A549 (cell line): ENCODE measurements at regions not wholly inside any gene's neighbourhood (a gene's known extent, or its start where the extent isn't known, plus 50 kb on each side); places are given as distances from the start of the nearest gene placed in this dataset.

Experiments
- ATAC-seq, 2 experiments: fragments of 200-7000 bp in 1 of 2; fragments of >200 bp in 1 of 2; cut with Nextera tagmentation in 1 of 2; cut with Tn5 transposase in 1 of 2; 3 replicates each; pipeline versions ENCODE4 v1.8.0 to v1.9.1; 2018 to 2020; ENCODE audit warnings: mild to moderate bottlenecking in 1 of 2, moderate library complexity in 1 of 2
- CTCF ChIA-PET: fragments of 300-600 bp; sonication (Branson Sonifier 250); formaldehyde crosslinking; extraction: SDS; loops from one replicate; lab custom pipeline; 2021; ENCODE audit warnings: antibody characterized with exemption, inconsistent platforms; lab: Yijun Ruan, JAX
- POLR2A ChIA-PET: fragments of 350-600 bp; formaldehyde crosslinking; extraction: SDS; loops from one replicate; lab custom pipeline; 2021; ENCODE audit warnings: antibody characterized with exemption, inconsistent platforms; lab: Yijun Ruan, JAX
- DNase-seq, 2 experiments: peaks; one replicate each; pipeline versions ENCODE4 v3.0.0 to v3.0.0-alpha.2; 2011 to 2016; ENCODE audit warnings: low read depth in 1 of 2, low spot score in 1 of 2
- FAIRE-seq: peaks from 2 replicates; lab custom pipeline; 2011; peaks lifted over from hg19 to GRCh38; lab: Jason Lieb, UNC
- H3K27ac ChIP-seq, 2 experiments: fragments of >200 bp; sonication (Bioruptor Twin); formaldehyde crosslinking; 3 replicates each; pipeline ENCODE4 v1.5.1; 2016 to 2017
- H3K4me1 ChIP-seq: fragments of >200 bp; sonication (Bioruptor Twin); formaldehyde crosslinking; 3 replicates; pipeline ENCODE4 v1.6.1; 2016
- H3K4me2 ChIP-seq: fragments of >200 bp; sonication (Bioruptor Twin); formaldehyde crosslinking; 3 replicates; pipeline ENCODE4 v1.6.1; 2016
- H3K4me3 ChIP-seq: fragments of >200 bp; sonication (Bioruptor Twin); formaldehyde crosslinking; 3 replicates; pipeline ENCODE4 v1.5.1; 2016
- H3K9me3 ChIP-seq: fragments of >200 bp; sonication (Bioruptor Twin); formaldehyde crosslinking; 3 replicates; pipeline ENCODE4 v1.6.1; 2016
- CBX8 ChIP-seq: fragments of 200-600 bp; sonication (generic); IDR thresholded peaks from 2 replicates; pipeline ENCODE4 v1.6.1; 2016
- CHD2 ChIP-seq: fragments of 150-350 bp; IDR thresholded peaks from 2 replicates; pipeline ENCODE4 v1.6.1; 2014; ENCODE audit warnings: low read length; ENCODE audit not compliant: partially characterized antibody
- CHD4 ChIP-seq: fragments of 200-600 bp; sonication (generic); IDR thresholded peaks from 2 replicates; pipeline ENCODE4 v1.6.1; 2016; ENCODE audit warnings: antibody characterized with exemption, mild to moderate bottlenecking, borderline replicate concordance
- CTCF ChIP-seq: fragments of >200 bp; sonication (Bioruptor Twin); formaldehyde crosslinking; IDR thresholded peaks from 3 replicates; pipeline ENCODE4 v1.5.1; 2016
- EHF ChIP-seq: fragments of 250-450 bp; sonication (Bioruptor Pico); IDR thresholded peaks from 2 replicates; pipeline ENCODE4 v1.5.0; 2020; ENCODE audit warnings: mild to moderate bottlenecking
- ESRRA ChIP-seq: fragments of 150-350 bp; IDR thresholded peaks from 2 replicates; pipeline ENCODE4 v1.6.1; 2014; ENCODE audit warnings: mild to moderate bottlenecking, low read length, borderline replicate concordance
- FOSB ChIP-seq: fragments of 250-450 bp; sonication (Bioruptor Pico); IDR thresholded peaks from 2 replicates; pipeline ENCODE4 v1.5.0; 2020; ENCODE audit warnings: mild to moderate bottlenecking, moderate library complexity
- HES2 ChIP-seq: fragments of >200 bp; sonication (Bioruptor Twin); formaldehyde crosslinking; IDR thresholded peaks from 2 replicates; pipeline ENCODE4 v1.6.1; 2016
- HOXA7 ChIP-seq: fragments of 250-450 bp; sonication (Bioruptor Pico); IDR thresholded peaks from 2 replicates; pipeline ENCODE4 v1.5.0; 2020; ENCODE audit warnings: mild to moderate bottlenecking, moderate library complexity
- HOXB13 ChIP-seq: fragments of 250-450 bp; sonication (Bioruptor Pico); IDR thresholded peaks from 2 replicates; pipeline ENCODE4 v1.5.0; 2020; ENCODE audit warnings: low read depth, mild to moderate bottlenecking, moderate library complexity
- JUNB ChIP-seq: fragments of >200 bp; sonication (Bioruptor Twin); formaldehyde crosslinking; IDR thresholded peaks from 2 replicates; pipeline ENCODE4 v1.6.1; 2016
- MAFK ChIP-seq: fragments of 450-650 bp; IDR thresholded peaks from 2 replicates; pipeline ENCODE4 v1.6.1; 2014; ENCODE audit not compliant: partially characterized antibody
- NFE2L2 ChIP-seq: fragments of 150-350 bp; conservative IDR thresholded peaks from 2 replicates; pipeline ENCODE4 v1.6.1; 2014; ENCODE audit warnings: low read length
- NR3C1 ChIP-seq: fragments of >200 bp; sonication (Bioruptor Twin); formaldehyde crosslinking; IDR thresholded peaks from 3 replicates; pipeline ENCODE4 v1.6.1; 2017
- RARB ChIP-seq: fragments of 250-450 bp; sonication (Bioruptor Pico); IDR thresholded peaks from 2 replicates; pipeline ENCODE4 v1.8.0; 2021; ENCODE audit warnings: mild to moderate bottlenecking, moderate library complexity
- REST ChIP-seq: fragments of 200-600 bp; sonication (generic); IDR thresholded peaks from 2 replicates; pipeline ENCODE4 v1.6.1; 2016; ENCODE audit warnings: antibody characterized with exemption, mild to moderate bottlenecking, moderate library complexity
- RFX5 ChIP-seq: fragments of 450-650 bp; IDR thresholded peaks from 2 replicates; pipeline ENCODE4 v1.7.1; 2014; ENCODE audit warnings: antibody characterized with exemption, mild to moderate bottlenecking, moderate library complexity
- RNF2 ChIP-seq: fragments of 200-600 bp; sonication (generic); IDR thresholded peaks from 2 replicates; pipeline ENCODE4 v1.6.1; 2016; ENCODE audit warnings: low read depth, mild to moderate bottlenecking, antibody characterized with exemption, moderate library complexity, borderline replicate concordance
- SMC3 ChIP-seq: fragments of >200 bp; sonication (Bioruptor Twin); formaldehyde crosslinking; IDR thresholded peaks from 3 replicates; pipeline ENCODE4 v1.6.1; 2018; ENCODE audit warnings: inconsistent platforms
- SREBF2 ChIP-seq: fragments of 450-650 bp; IDR thresholded peaks from 2 replicates; pipeline ENCODE4 v1.6.1; 2014; ENCODE audit warnings: mild to moderate bottlenecking, moderate library complexity
- USF2 ChIP-seq: fragments of 450-650 bp; IDR thresholded peaks from 2 replicates; pipeline ENCODE4 v1.6.1; 2014; ENCODE audit warnings: antibody characterized with exemption
- ZC3H11A ChIP-seq: fragments of 450-650 bp; IDR thresholded peaks from 2 replicates; pipeline ENCODE4 v1.6.1; 2014; ENCODE audit warnings: antibody characterized with exemption, mild to moderate bottlenecking
- ZFP36 ChIP-seq: fragments of 450-650 bp; IDR thresholded peaks from 2 replicates; pipeline ENCODE4 v1.6.1; 2014; ENCODE audit warnings: borderline replicate concordance; ENCODE audit not compliant: partially characterized antibody
- ZSCAN20 ChIP-seq: fragments of 250-450 bp; sonication (Bioruptor Pico); IDR thresholded peaks from 2 replicates; pipeline ENCODE4 v1.8.0; 2022; ENCODE audit warnings: mild to moderate bottlenecking, moderate library complexity
- WGBS: methylation state at CpG from one replicate; pipeline ENCODE4 v1.1.6; 2017; ENCODE audit errors: missing lambda C conversion rate; 5-methylcytosine and 5-hydroxymethylcytosine counted together

- Histone ChIP-seq H3K9me3 (no peaks in the 10 kb centered on the region), H3K4me1 (no peaks in the 10 kb centered on the region), H3K4me2 (no peak overlapping the region), H3K27ac (no peak overlapping the region), H3K4me3 (no peak overlapping the region)
- no peak for FAIRE-seq
- 41% methylated on average over 6 of the region's 6 CpGs for WGBS
- no peak for TF ChIP-seq CTCF
- no peak for TF ChIP-seq HOXA7 (CRISPR knock-in tag)
- no peak for DNase-seq
- ATAC-seq: no peak
- CTCF ChIA-PET: no interaction called here
- POLR2A ChIA-PET: no interaction called here
Observed at GRCh38 chr10:121058082-121058481, 206.9 kb downstream of the WDR11 start.

GRCh38 chr10:121059351-121059750, 208.2 kb downstream of the WDR11 start:
- H3K9me3 ChIP-seq: no peaks in the 10 kb centered on the region
- FAIRE-seq (no peak), ATAC-seq (no peak), DNase-seq (no peak)
- TF ChIP-seq RNF2 (no peak), CHD4 (no peak), EHF (no peak), ESRRA (no peak), NR3C1 (no peak), ZSCAN20 (no peak), RARB (no peak), USF2 (no peak)
- no peak overlapping the region for H3K4me3 ChIP-seq
- no peak overlapping the region for H3K4me2 ChIP-seq
- 2% methylated on average over 4 of the region's 4 CpGs for WGBS
- POLR2A ChIA-PET: no interaction called here
- CTCF ChIA-PET: no interaction called here
- no peak overlapping the region for H3K27ac ChIP-seq
- no peaks in the 10 kb centered on the region for H3K4me1 ChIP-seq

- ChIA-PET POLR2A (no interaction called here), CTCF (no interaction called here)
- FAIRE-seq: no peak
- no peak for ATAC-seq
- Histone ChIP-seq H3K27ac (no peak overlapping the region), H3K9me3 (no peaks in the 10 kb centered on the region), H3K4me3 (no peak overlapping the region), H3K4me2 (no peak overlapping the region), H3K4me1 (no peaks in the 10 kb centered on the region)
- 12% methylated on average over 3 of the region's 3 CpGs for WGBS
- no peak for DNase-seq
- TF ChIP-seq CTCF (no peak), CBX8 (no peak)
Observed at GRCh38 chr10:121062115-121062514, 211.0 kb downstream of the WDR11 start.

- DNase-seq (no peak), FAIRE-seq (no peak), ATAC-seq (0 out of 6 replicates have a peak, but pooled peaks of 1 of the 2 experiments have one; percentile 19)
- H3K9me3 ChIP-seq: no peaks in the 10 kb centered on the region; the same call in 2 of the 3 replicates
- H3K4me1 ChIP-seq: no peaks in the 10 kb centered on the region
- WGBS: 4% methylated on average over 8 of the region's 8 CpGs
- H3K27ac ChIP-seq: no peak overlapping the region
- ChIA-PET CTCF (interaction anchor here (1.0 kb wide), 1 partner anchor 19 kb away, joined by 3 read pairs; no protein-coding TSS in a partner anchor), POLR2A (no interaction called here)
- H3K4me3 ChIP-seq: no peak overlapping the region
- no peak overlapping the region for H3K4me2 ChIP-seq
- TF ChIP-seq FOSB (CRISPR knock-in tag): no peak
- no peak for TF ChIP-seq SREBF2
- no peak for TF ChIP-seq MAFK
- TF ChIP-seq ZFP36: no peak
- TF ChIP-seq HES2: no peak
- no peak for TF ChIP-seq RFX5
- TF ChIP-seq HOXB13 (CRISPR knock-in tag): no peak
- no peak for TF ChIP-seq CHD2
- no peak for TF ChIP-seq NFE2L2
- TF ChIP-seq JUNB: no peak
- TF ChIP-seq ESRRA: no peak
- TF ChIP-seq SMC3: no peak
- TF ChIP-seq REST: no peak
- no peak for TF ChIP-seq CHD4
- TF ChIP-seq ZC3H11A: no peak
Observed at GRCh38 chr10:121063744-121064143, 212.6 kb downstream of the WDR11 start.
